Gastroesophageal sphincter (tissue), 3 donors: ENCODE measurements at regions not wholly inside any gene's neighbourhood (a gene's known extent, or its start where the extent isn't known, plus 50 kb on each side); places are given as distances from the start of the nearest gene placed in this dataset.

ENCODE experiments used
- EP300 ChIP-seq: sonication (generic); formaldehyde crosslinking; IDR thresholded peaks from one replicate; pipeline ENCODE4 v1.6.1; 2017; ENCODE audit warnings: antibody characterized with exemption, mild to moderate bottlenecking
- POLR2A ChIP-seq, 2 donors: fragments of 450-650 bp; IDR thresholded peaks; one replicate each; pipeline ENCODE4 v1.6.1; 2017; ENCODE audit warnings: antibody characterized with exemption in 2 of 2, mild to moderate bottlenecking in 2 of 2, moderate library complexity in 1 of 2
- TF ChIP-seq, protein P1 (sequence below), 4 experiments: fragments of 200-600 bp in 2 of 4; fragments of 450-650 bp in 2 of 4; sonication (generic) in 1 of 4; IDR thresholded peaks; one replicate each; pipeline ENCODE4 v1.5.1; 2017 to 2019; ENCODE audit warnings: antibody characterized with exemption in 4 of 4, mild to moderate bottlenecking in 2 of 4, moderate library complexity in 2 of 4

DNA sequence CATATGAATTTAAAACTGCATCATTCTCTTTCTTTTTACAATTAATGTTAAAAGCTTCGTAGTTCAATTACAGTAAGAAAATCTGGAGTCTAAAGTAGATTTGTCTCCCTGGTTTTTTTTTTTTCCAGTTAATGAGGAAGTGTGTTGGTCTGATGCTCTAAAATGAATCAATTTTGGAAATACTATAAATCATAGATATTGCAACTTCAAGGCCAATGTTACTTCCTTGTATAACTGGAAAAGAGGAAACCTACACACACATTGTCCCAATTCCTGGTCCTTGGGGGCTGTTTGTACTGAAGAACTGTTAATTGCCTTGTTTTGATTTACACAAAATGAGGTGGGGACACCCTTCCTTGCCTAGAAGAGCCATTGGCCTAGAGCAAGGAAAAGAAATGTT, 107.2 kb downstream of the RGS2 start:
- TF ChIP-seq, protein P1, sequence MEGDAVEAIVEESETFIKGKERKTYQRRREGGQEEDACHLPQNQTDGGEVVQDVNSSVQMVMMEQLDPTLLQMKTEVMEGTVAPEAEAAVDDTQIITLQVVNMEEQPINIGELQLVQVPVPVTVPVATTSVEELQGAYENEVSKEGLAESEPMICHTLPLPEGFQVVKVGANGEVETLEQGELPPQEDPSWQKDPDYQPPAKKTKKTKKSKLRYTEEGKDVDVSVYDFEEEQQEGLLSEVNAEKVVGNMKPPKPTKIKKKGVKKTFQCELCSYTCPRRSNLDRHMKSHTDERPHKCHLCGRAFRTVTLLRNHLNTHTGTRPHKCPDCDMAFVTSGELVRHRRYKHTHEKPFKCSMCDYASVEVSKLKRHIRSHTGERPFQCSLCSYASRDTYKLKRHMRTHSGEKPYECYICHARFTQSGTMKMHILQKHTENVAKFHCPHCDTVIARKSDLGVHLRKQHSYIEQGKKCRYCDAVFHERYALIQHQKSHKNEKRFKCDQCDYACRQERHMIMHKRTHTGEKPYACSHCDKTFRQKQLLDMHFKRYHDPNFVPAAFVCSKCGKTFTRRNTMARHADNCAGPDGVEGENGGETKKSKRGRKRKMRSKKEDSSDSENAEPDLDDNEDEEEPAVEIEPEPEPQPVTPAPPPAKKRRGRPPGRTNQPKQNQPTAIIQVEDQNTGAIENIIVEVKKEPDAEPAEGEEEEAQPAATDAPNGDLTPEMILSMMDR (IDR thresholded peaks at IDR 0.05) = no peak
- TF ChIP-seq POLR2A (IDR thresholded peaks at IDR 0.05) (no peak), EP300 (no peak)
